H9 (cell line): ENCODE measurements at regions not wholly inside any gene's neighbourhood (a gene's known extent, or its start where the extent isn't known, plus 50 kb on each side); places are given as distances from the start of the nearest gene placed in this dataset.

Experiments
- DNase-seq: peaks from one replicate; pipeline ENCODE4 v3.0.0-alpha.2; 2017
- H2AFZ ChIP-seq: one replicate; pipeline ENCODE4 v1.6.1; 2013; ENCODE audit warnings: mild to moderate bottlenecking, low read length, control low read depth, moderate library complexity
- H2AK5ac ChIP-seq: 2 replicates; pipeline ENCODE4 v1.6.1; 2013; ENCODE audit warnings: low read length, control low read depth, mixed read lengths; ENCODE audit not compliant: insufficient read length
- H2BK120ac ChIP-seq: one replicate; pipeline ENCODE4 v1.6.1; 2013; ENCODE audit warnings: low read depth, mild to moderate bottlenecking, low read length, control low read depth, inconsistent platforms; ENCODE audit not compliant: poor library complexity, severe bottlenecking
- H2BK12ac ChIP-seq: 2 replicates; pipeline ENCODE4 v1.6.1; 2013; ENCODE audit warnings: low read length, control low read depth, mixed read lengths, low read depth; ENCODE audit not compliant: insufficient read length
- H2BK15ac ChIP-seq: 2 replicates; pipeline ENCODE4 v1.6.1; 2013; ENCODE audit warnings: low read depth, low read length, control low read depth
- H2BK20ac ChIP-seq: one replicate; pipeline ENCODE4 v1.6.1; 2013; ENCODE audit warnings: low read depth, mild to moderate bottlenecking, low read length, control low read depth, inconsistent platforms; ENCODE audit not compliant: poor library complexity, severe bottlenecking
- H2BK5ac ChIP-seq: 2 replicates; pipeline ENCODE4 v1.6.1; 2013; ENCODE audit warnings: low read length, control low read depth, mixed read lengths; ENCODE audit not compliant: insufficient read length
- H3K14ac ChIP-seq: 2 replicates; pipeline ENCODE4 v1.6.1; 2013; ENCODE audit warnings: low read length, control low read depth; ENCODE audit not compliant: insufficient read depth
- H3K18ac ChIP-seq: 2 replicates; pipeline ENCODE4 v1.6.1; 2013; ENCODE audit warnings: low read depth, mild to moderate bottlenecking, mixed read lengths, low read length, control low read depth; ENCODE audit not compliant: insufficient read length
- H3K23ac ChIP-seq: 2 replicates; pipeline ENCODE4 v1.6.1; 2013; ENCODE audit warnings: low read length, control low read depth, mixed read lengths, low read depth; ENCODE audit not compliant: insufficient read length
- H3K23me2 ChIP-seq: 2 replicates; pipeline ENCODE4 v1.6.1; 2013; ENCODE audit warnings: low read depth, mild to moderate bottlenecking, mixed read lengths, low read length, control low read depth; ENCODE audit not compliant: insufficient read length, poor library complexity, severe bottlenecking
- H3K27ac ChIP-seq: 2 replicates; pipeline ENCODE4 v1.5.1; 2013; ENCODE audit warnings: low read length, control low read depth, mixed read lengths, low read depth; ENCODE audit not compliant: insufficient read length
- H3K27me3 ChIP-seq: 2 replicates; pipeline ENCODE4 v1.6.1; 2013; ENCODE audit warnings: low read length, control low read depth, inconsistent platforms; ENCODE audit not compliant: insufficient read depth
- H3K4ac ChIP-seq: 2 replicates; pipeline ENCODE4 v1.6.1; 2013; ENCODE audit warnings: low read depth, mild to moderate bottlenecking, control low read depth, inconsistent platforms, low read length, moderate library complexity
- H3K4me1 ChIP-seq: 2 replicates; pipeline ENCODE4 v1.6.1; 2013; ENCODE audit warnings: low read length, control low read depth, inconsistent platforms; ENCODE audit not compliant: insufficient read depth
- H3K4me2 ChIP-seq: 2 replicates; pipeline ENCODE4 v1.6.1; 2013; ENCODE audit warnings: low read length, control low read depth, mixed read lengths; ENCODE audit not compliant: insufficient read length, insufficient read depth
- H3K56ac ChIP-seq: 2 replicates; pipeline ENCODE4 v1.6.1; 2013; ENCODE audit warnings: low read depth, mild to moderate bottlenecking, mixed read lengths, low read length, control low read depth; ENCODE audit not compliant: insufficient read length
- H3K79me1 ChIP-seq: 2 replicates; pipeline ENCODE4 v1.6.1; 2013; ENCODE audit warnings: low read depth, mild to moderate bottlenecking, moderate library complexity, low read length, control low read depth, inconsistent platforms; ENCODE audit not compliant: insufficient read depth, poor library complexity, severe bottlenecking
- H3K79me2 ChIP-seq: 2 replicates; pipeline ENCODE4 v1.6.1; 2013; ENCODE audit warnings: low read length, control low read depth, inconsistent platforms; ENCODE audit not compliant: insufficient read depth
- H3K9ac ChIP-seq: 2 replicates; pipeline ENCODE4 v1.6.1; 2013; ENCODE audit warnings: low read length, control low read depth, mixed read lengths; ENCODE audit not compliant: insufficient read length; ENCODE audit errors: extremely low read depth
- H3K9me3 ChIP-seq: one replicate; pipeline ENCODE4 v1.6.1; 2013; ENCODE audit warnings: low read depth, low read length, inconsistent platforms; ENCODE audit not compliant: control insufficient read depth
- H3T11ph ChIP-seq: one replicate; pipeline ENCODE4 v1.6.1; 2013; ENCODE audit warnings: mild to moderate bottlenecking, low read length, control low read depth, inconsistent platforms
- H4K20me1 ChIP-seq: one replicate; pipeline ENCODE4 v1.6.1; 2013; ENCODE audit not compliant: control insufficient read depth, insufficient read length, insufficient read depth
- H4K5ac ChIP-seq: 2 replicates; pipeline ENCODE4 v1.6.1; 2013; ENCODE audit warnings: low read depth, mild to moderate bottlenecking, mixed read lengths, low read length, control low read depth; ENCODE audit not compliant: insufficient read length
- H4K8ac ChIP-seq: replicated peaks from 2 replicates; pipeline ENCODE4 v1.6.1; 2013; ENCODE audit warnings: low read length, control low read depth, mixed read lengths, low read depth; ENCODE audit not compliant: insufficient read length
- H4K91ac ChIP-seq: 2 replicates; pipeline ENCODE4 v1.6.1; 2013; ENCODE audit warnings: low read depth, mild to moderate bottlenecking, moderate library complexity, mixed read lengths, low read length, control low read depth; ENCODE audit not compliant: insufficient read length
- H3K27ac Mint-ChIP-seq, 3 experiments: 2 replicates in 2 of 3; 3 replicates in 1 of 3; pipeline ENCODE4 v1.8.0; 2020 to 2021; ENCODE audit warnings: mixed read lengths in 3 of 3, mild to moderate bottlenecking in 1 of 3, moderate library complexity in 1 of 3
- H3K27me3 Mint-ChIP-seq: 2 replicates; pipeline ENCODE4 v1.8.0; 2021; ENCODE audit warnings: low read depth, mild to moderate bottlenecking, moderate library complexity, mixed read lengths
- H3K36me3 Mint-ChIP-seq, 3 experiments: 2 replicates in 2 of 3; 3 replicates in 1 of 3; pipeline ENCODE4 v1.8.0; 2020 to 2021; ENCODE audit warnings: low read depth in 3 of 3, mixed read lengths in 3 of 3; ENCODE audit not compliant: insufficient read depth in 1 of 3
- H3K4me1 Mint-ChIP-seq, 2 experiments: 2 replicates each; pipeline ENCODE4 v1.8.0; 2020; ENCODE audit warnings: mixed read lengths in 2 of 2
- H3K4me3 Mint-ChIP-seq, 2 experiments: 2 replicates in 1 of 2; 3 replicates in 1 of 2; pipeline ENCODE4 v1.8.0; 2020 to 2021; ENCODE audit warnings: mild to moderate bottlenecking in 2 of 2, mixed read lengths in 2 of 2, moderate library complexity in 1 of 2
- H3K9me3 Mint-ChIP-seq, 2 experiments: 2 replicates in 1 of 2; 3 replicates in 1 of 2; pipeline ENCODE4 v1.8.0; 2020; ENCODE audit warnings: mild to moderate bottlenecking in 2 of 2, mixed read lengths in 2 of 2, moderate library complexity in 1 of 2
- WGBS: extraction: QIAGEN DNeasy Blood & Tissue Kit; methylation state at CpG from one replicate; pipeline ENCODE4 v1.1.7; 2013; ENCODE audit warnings: missing lambda C conversion rate, low lambda C conversion rate, mixed read lengths; ENCODE audit not compliant: insufficient read length; ENCODE audit errors: extremely low coverage; 5-methylcytosine and 5-hydroxymethylcytosine counted together
- TF ChIP-seq, protein P1 (sequence below): fragments of 200-600 bp; sonication (generic); conservative IDR thresholded peaks from 3 replicates; pipeline ENCODE4 v1.8.0; 2021; ENCODE audit warnings: antibody characterized with exemption, mild to moderate bottlenecking

DNA sequence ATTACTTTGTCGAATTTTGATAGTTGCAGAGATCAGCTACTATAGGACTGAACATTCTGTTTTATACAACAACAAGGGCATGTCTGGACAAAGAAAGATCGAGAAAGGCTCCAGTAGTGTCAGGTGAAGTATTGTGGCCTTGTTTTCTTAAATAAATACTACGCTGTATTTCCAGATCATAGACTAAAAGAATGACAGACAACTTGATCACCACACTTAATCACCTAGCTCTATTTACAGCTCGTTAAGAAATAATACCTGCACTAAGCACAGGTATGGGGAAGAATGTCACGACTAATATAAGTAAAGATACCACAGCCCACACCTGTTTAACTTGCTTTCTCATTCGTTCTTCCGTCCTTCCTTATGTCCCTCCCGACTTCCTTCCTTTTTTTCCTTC lies 269.2 kb downstream of the HGF start:
- Histone ChIP-seq H3K79me1 (no peaks in the 10 kb centered on the region), H2AK5ac (no peak overlapping the region), H4K91ac (no peak overlapping the region), H3K4me1 (no peaks in the 10 kb centered on the region), H3K4me2 (no peak overlapping the region), H3K79me2 (no peaks in the 10 kb centered on the region), H4K20me1 (no peaks in the 10 kb centered on the region), H4K8ac (no peak overlapping the region), H3K18ac (no peak overlapping the region), H3K4ac (no peak overlapping the region), H4K5ac (no peak overlapping the region), H2BK5ac (no peak overlapping the region), H2BK12ac (no peak overlapping the region), H3K23ac (no peak overlapping the region), H2BK15ac (no peak overlapping the region), H3K23me2 (no peaks in the 10 kb centered on the region), H3K9ac (no peak overlapping the region), H2AFZ (no peak overlapping the region), H3T11ph (no peak overlapping the region), H3K14ac (no peak overlapping the region), H3K9me3 (no peaks in the 10 kb centered on the region), H3K27ac (no peak overlapping the region), H2BK20ac (no peak overlapping the region), H2BK120ac (no peak overlapping the region), H3K27me3 (no peaks in the 10 kb centered on the region), H3K56ac (no peak overlapping the region)
- TF ChIP-seq, protein P1, sequence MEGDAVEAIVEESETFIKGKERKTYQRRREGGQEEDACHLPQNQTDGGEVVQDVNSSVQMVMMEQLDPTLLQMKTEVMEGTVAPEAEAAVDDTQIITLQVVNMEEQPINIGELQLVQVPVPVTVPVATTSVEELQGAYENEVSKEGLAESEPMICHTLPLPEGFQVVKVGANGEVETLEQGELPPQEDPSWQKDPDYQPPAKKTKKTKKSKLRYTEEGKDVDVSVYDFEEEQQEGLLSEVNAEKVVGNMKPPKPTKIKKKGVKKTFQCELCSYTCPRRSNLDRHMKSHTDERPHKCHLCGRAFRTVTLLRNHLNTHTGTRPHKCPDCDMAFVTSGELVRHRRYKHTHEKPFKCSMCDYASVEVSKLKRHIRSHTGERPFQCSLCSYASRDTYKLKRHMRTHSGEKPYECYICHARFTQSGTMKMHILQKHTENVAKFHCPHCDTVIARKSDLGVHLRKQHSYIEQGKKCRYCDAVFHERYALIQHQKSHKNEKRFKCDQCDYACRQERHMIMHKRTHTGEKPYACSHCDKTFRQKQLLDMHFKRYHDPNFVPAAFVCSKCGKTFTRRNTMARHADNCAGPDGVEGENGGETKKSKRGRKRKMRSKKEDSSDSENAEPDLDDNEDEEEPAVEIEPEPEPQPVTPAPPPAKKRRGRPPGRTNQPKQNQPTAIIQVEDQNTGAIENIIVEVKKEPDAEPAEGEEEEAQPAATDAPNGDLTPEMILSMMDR, result no peak
- no peaks in the 10 kb centered on the region for H3K27me3 Mint-ChIP-seq
- no peak overlapping the region for H3K4me3 Mint-ChIP-seq
- H3K9me3 Mint-ChIP-seq, result peaks cover 3 to 6% of the 10 kb centered on the region in 2 experiments; a peak in 3 of 5 replicates
- WGBS, result 100% methylated on average over 1 of the region's 8 CpGs
- H3K4me1 Mint-ChIP-seq, result peaks cover 15 to 20% of the 10 kb centered on the region in 2 experiments
- no peak for DNase-seq
- peaks cover 0 to 8% (median 1%) of the 10 kb centered on the region in 3 experiments; a peak in 1 of 7 replicates for H3K36me3 Mint-ChIP-seq
- H3K27ac Mint-ChIP-seq, result peak overlapping the region in 1 of 3 experiments; percentile 50; a peak in 1 of 7 replicates
